ENCODE measurements at regions not wholly inside any gene's neighbourhood (a gene's known extent, or its start where the extent isn't known, plus 50 kb on each side); places are given as distances from the start of the nearest gene placed in this dataset.

GRCh38 chr11:111444040-111444439, 65.0 kb upstream of the POU2AF1 start:
- peak; percentile 70 for DNase-seq

- peak; percentile 72 for DNase-seq
Observed at GRCh38 chr11:111443640-111444039, 64.6 kb upstream of the POU2AF1 start.

DNA sequence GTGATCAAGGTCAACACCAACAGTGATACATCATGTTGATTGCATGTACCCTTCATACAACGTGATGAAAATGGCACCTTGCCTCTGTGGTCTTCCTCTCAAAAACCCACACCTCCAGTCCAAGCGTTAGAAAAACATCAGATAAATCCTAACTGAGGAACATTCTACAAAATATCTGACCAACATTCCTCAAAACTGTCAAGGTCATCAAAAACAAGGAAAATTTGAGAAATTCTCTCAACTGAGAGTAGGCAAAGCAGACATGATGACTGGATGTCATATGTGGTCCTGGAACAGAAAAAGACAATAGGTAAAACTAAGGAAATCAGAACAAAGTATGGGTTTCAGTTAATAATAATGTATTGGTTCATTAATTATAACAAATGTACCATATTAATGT, 64.0 kb upstream of the POU2AF1 start:
- no peak for DNase-seq

- DNase-seq: no peak
Observed at GRCh38 chr11:111441443-111441842, 62.4 kb upstream of the POU2AF1 start.

- DNase-seq: no peak
Observed at GRCh38 chr11:111440416-111441205, 61.5 kb upstream of the POU2AF1 start.

DNA sequence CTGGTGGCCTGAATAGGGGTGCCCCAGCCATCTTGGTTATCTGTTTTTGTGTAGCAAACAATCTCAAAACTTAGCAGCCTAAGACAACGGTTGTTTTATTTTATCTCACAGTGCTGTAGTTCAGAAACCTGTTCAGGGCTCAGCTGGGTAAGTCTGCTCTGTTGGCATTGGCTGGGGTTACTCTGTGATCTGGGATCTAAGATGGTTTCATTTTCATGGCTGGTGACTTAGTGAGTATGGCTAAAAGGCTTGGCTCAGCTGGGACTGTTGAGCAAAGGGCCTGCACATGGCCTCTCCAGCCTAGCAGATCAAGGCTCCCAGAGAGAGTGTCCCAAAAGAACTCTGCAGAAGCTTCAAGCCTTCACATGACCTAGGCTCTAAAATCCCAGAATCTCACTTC, 60.8 kb upstream of the POU2AF1 start:
- no peak for DNase-seq

GRCh38 chr11:111438846-111439520, 59.9 kb upstream of the POU2AF1 start:
- DNase-seq: no peak

GRCh38 chr11:111438168-111438567, 59.1 kb upstream of the POU2AF1 start:
- DNase-seq: peak; percentile 47

DNA sequence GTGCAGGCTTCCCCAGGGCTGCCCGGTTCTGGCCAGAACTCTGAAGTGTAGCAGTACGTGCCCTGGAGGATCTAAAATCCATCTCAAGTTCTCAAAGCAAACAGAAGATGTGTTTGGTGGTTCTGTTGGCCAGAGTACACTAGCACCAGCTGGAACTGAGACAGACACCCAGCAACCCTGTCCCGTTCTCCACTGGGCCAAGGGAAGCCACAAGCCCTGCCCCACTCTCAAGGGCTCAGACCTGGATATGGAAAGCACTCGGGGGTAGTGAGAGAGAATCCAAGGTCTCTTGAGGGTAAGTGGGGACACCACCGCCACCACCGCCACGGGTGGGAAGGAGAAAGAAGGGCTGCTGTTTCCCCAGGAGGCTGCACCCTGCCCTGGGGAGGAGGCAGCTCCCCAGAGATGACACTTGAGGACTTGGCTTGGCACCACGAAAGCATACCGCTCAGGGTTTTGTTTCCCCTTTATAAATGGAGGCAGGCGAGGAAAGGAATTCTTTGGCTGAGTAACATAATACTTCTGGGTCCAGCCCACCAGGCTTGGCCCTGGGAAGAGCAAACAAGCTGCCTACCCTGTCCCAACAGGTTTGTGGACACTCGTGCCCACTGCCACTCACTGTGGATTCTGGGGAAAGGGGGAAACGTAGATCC, 56.1 kb upstream of the POU2AF1 start:
- DNase-seq: peak; percentile 94

- peak; percentile 74 for DNase-seq
Observed at GRCh38 chr11:111429066-111429506, 50.0 kb upstream of the POU2AF1 start.

Measured in NCI-H69 (cell line).